Prostate gland (tissue), 2 donors: ENCODE measurements at regions not wholly inside any gene's neighbourhood (a gene's known extent, or its start where the extent isn't known, plus 50 kb on each side); places are given as distances from the start of the nearest gene placed in this dataset.

Experiments
- POLR2A ChIP-seq: fragments of 450-650 bp; IDR thresholded peaks from one replicate; pipeline ENCODE4 v1.6.1; 2016; ENCODE audit warnings: antibody characterized with exemption, mild to moderate bottlenecking
- POLR2AphosphoS5 ChIP-seq: sonication (generic); formaldehyde crosslinking; IDR thresholded peaks from one replicate; pipeline ENCODE4 v1.6.1; 2017; ENCODE audit warnings: antibody characterized with exemption
- TF ChIP-seq, protein P1 (sequence below), 4 experiments: fragments of 200-600 bp in 2 of 4; fragments of 450-650 bp in 2 of 4; sonication (generic) in 2 of 4; IDR thresholded peaks; 1 replicate in 3 of 4; 2 replicates in 1 of 4; pipeline ENCODE4 v1.5.1; 2016 to 2019; ENCODE audit warnings: antibody characterized with exemption in 4 of 4, mild to moderate bottlenecking in 2 of 4, moderate library complexity in 2 of 4

DNA sequence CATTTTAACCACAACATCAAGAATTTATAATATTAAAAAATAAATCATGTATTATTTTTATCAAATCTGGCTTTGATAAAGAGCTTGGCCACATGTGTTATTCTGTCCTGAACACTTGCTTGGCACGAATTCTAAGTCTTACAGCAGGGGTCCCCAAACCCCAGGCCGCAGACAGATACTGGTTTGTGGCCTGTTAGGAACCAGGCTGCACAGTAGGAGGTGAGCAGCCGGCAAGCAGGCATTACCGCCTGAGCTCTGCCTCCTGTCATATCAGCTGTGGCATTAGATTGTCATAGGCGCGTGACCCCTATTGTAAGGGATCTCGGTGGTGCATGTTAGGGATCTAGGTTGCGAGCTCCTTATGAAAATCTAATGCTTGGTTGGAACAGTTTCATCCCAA is 127.6 kb upstream of the IVNS1ABP start:
- TF ChIP-seq POLR2AphosphoS5 (no peak), POLR2A (no peak)
- TF ChIP-seq, protein P1, sequence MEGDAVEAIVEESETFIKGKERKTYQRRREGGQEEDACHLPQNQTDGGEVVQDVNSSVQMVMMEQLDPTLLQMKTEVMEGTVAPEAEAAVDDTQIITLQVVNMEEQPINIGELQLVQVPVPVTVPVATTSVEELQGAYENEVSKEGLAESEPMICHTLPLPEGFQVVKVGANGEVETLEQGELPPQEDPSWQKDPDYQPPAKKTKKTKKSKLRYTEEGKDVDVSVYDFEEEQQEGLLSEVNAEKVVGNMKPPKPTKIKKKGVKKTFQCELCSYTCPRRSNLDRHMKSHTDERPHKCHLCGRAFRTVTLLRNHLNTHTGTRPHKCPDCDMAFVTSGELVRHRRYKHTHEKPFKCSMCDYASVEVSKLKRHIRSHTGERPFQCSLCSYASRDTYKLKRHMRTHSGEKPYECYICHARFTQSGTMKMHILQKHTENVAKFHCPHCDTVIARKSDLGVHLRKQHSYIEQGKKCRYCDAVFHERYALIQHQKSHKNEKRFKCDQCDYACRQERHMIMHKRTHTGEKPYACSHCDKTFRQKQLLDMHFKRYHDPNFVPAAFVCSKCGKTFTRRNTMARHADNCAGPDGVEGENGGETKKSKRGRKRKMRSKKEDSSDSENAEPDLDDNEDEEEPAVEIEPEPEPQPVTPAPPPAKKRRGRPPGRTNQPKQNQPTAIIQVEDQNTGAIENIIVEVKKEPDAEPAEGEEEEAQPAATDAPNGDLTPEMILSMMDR (IDR thresholded peaks at IDR 0.05) = no peak
